Neural crest cell (in vitro differentiated cells): ENCODE measurements at regions not wholly inside any gene's neighbourhood (a gene's known extent, or its start where the extent isn't known, plus 50 kb on each side); places are given as distances from the start of the nearest gene placed in this dataset.

Experiments used
- DNase-seq: peaks from one replicate; pipeline ENCODE4 v3.0.0; 2021; ENCODE audit warnings: low read depth, mixed read lengths, low spot score
- H3K27ac Mint-ChIP-seq: one replicate; pipeline ENCODE4 v1.8.0; 2021; ENCODE audit warnings: mild to moderate bottlenecking, mixed read lengths; ENCODE audit not compliant: unreplicated experiment
- H3K27me3 Mint-ChIP-seq: 2 replicates; pipeline ENCODE4 v1.8.0; 2021; ENCODE audit warnings: low read depth, mild to moderate bottlenecking, mixed read lengths
- H3K36me3 Mint-ChIP-seq: 2 replicates; pipeline ENCODE4 v1.8.0; 2021; ENCODE audit warnings: low read depth, mild to moderate bottlenecking, mixed read lengths
- H3K4me1 Mint-ChIP-seq: 2 replicates; pipeline ENCODE4 v1.8.0; 2021; ENCODE audit warnings: mixed read lengths
- H3K4me3 Mint-ChIP-seq: one replicate; pipeline ENCODE4 v1.8.0; 2021; ENCODE audit warnings: mild to moderate bottlenecking, mixed read lengths
- H3K9me3 Mint-ChIP-seq: 2 replicates; pipeline ENCODE4 v1.8.0; 2021; ENCODE audit warnings: mixed read lengths
- TF ChIP-seq, protein P1 (sequence below): fragments of 200-600 bp; sonication (generic); conservative IDR thresholded peaks from 2 replicates; pipeline ENCODE4 v1.5.0; 2021; ENCODE audit warnings: antibody characterized with exemption, mild to moderate bottlenecking

GRCh38 chr6:113347436-113347835, 509.7 kb upstream of the MARCKS start:
- H3K27me3 Mint-ChIP-seq, result no peaks in the 10 kb centered on the region
- H3K4me1 Mint-ChIP-seq, result no peaks in the 10 kb centered on the region
- H3K36me3 Mint-ChIP-seq, result no peaks in the 10 kb centered on the region
- no peak for DNase-seq
- H3K9me3 Mint-ChIP-seq, result no peaks in the 10 kb centered on the region
- no peak overlapping the region for H3K4me3 Mint-ChIP-seq
- TF ChIP-seq, protein P1, sequence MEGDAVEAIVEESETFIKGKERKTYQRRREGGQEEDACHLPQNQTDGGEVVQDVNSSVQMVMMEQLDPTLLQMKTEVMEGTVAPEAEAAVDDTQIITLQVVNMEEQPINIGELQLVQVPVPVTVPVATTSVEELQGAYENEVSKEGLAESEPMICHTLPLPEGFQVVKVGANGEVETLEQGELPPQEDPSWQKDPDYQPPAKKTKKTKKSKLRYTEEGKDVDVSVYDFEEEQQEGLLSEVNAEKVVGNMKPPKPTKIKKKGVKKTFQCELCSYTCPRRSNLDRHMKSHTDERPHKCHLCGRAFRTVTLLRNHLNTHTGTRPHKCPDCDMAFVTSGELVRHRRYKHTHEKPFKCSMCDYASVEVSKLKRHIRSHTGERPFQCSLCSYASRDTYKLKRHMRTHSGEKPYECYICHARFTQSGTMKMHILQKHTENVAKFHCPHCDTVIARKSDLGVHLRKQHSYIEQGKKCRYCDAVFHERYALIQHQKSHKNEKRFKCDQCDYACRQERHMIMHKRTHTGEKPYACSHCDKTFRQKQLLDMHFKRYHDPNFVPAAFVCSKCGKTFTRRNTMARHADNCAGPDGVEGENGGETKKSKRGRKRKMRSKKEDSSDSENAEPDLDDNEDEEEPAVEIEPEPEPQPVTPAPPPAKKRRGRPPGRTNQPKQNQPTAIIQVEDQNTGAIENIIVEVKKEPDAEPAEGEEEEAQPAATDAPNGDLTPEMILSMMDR, result no peak
- no peak overlapping the region for H3K27ac Mint-ChIP-seq

DNA sequence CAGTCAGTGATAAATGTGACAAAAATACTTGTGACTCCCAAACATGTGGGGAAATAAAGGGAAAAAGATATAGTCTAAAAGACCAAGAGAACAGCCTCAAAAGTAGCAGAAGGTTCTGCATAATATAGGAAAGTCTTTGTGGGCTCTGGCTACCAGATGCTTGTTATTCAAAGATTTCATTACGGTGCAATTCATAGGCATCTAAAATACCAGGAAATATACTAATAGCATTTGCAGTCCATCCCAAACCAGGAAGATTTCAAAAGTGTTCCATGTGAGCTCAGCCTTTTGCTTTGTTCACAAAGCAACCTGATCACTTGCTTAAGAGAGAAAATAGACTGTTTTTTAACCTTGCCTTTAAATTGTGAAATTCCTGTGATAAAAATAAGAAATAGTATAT, 506.7 kb upstream of the MARCKS start:
- Mint-ChIP-seq H3K27ac (no peak overlapping the region), H3K4me1 (no peaks in the 10 kb centered on the region), H3K4me3 (no peak overlapping the region), H3K9me3 (no peaks in the 10 kb centered on the region), H3K36me3 (no peaks in the 10 kb centered on the region), H3K27me3 (no peaks in the 10 kb centered on the region)
- no peak for DNase-seq
- TF ChIP-seq, protein P1, result no peak

GRCh38 chr6:113351173-113351834, 505.8 kb upstream of the MARCKS start:
- TF ChIP-seq, protein P1, result no peak
- H3K27me3 Mint-ChIP-seq, result no peaks in the 10 kb centered on the region
- H3K4me1 Mint-ChIP-seq, result no peaks in the 10 kb centered on the region
- DNase-seq, result no peak
- H3K4me3 Mint-ChIP-seq, result no peak overlapping the region
- H3K27ac Mint-ChIP-seq, result no peak overlapping the region
- H3K9me3 Mint-ChIP-seq, result no peaks in the 10 kb centered on the region
- no peaks in the 10 kb centered on the region for H3K36me3 Mint-ChIP-seq

- DNase-seq, result no peak
- Mint-ChIP-seq H3K9me3 (peaks cover 3% of the 10 kb centered on the region), H3K27ac (no peak overlapping the region), H3K27me3 (no peaks in the 10 kb centered on the region), H3K4me3 (no peak overlapping the region), H3K36me3 (no peaks in the 10 kb centered on the region), H3K4me1 (no peaks in the 10 kb centered on the region)
- TF ChIP-seq, protein P1, result no peak
These were observed 504.9 kb upstream of the MARCKS start for GRCh38 chr6:113352029-113352801.

GRCh38 chr6:113352831-113353230, 504.3 kb upstream of the MARCKS start:
- Mint-ChIP-seq H3K4me3 (no peak overlapping the region), H3K27me3 (no peaks in the 10 kb centered on the region), H3K4me1 (no peaks in the 10 kb centered on the region), H3K36me3 (no peaks in the 10 kb centered on the region), H3K27ac (no peak overlapping the region), H3K9me3 (peaks cover 3% of the 10 kb centered on the region)
- DNase-seq, result no peak
- TF ChIP-seq, protein P1, result no peak
